ENCODE measurements at regions not wholly inside any gene's neighbourhood (a gene's known extent, or its start where the extent isn't known, plus 50 kb on each side); places are given as distances from the start of the nearest gene placed in this dataset.

- BruUV-seq (replicated peaks), result no TSS peak
- Histone ChIP-seq H4K20me1 (ENCODE audit: insufficient read depth) (no peaks in the 10 kb centered on the region), H3K4me2 (ENCODE audit: low read length) (no peak overlapping the region), H3K27ac (ENCODE audit: low read depth, low read length) (no peak overlapping the region), H3K79me2 (ENCODE audit: insufficient read depth, low read length) (no peaks in the 10 kb centered on the region), H3K9me2 (ENCODE audit: insufficient read depth) (no peaks in the 10 kb centered on the region), H2AFZ (ENCODE audit: low read depth, low read length, poor library complexity, severe bottlenecking) (no peak overlapping the region), H3K36me3 (ENCODE audit: control insufficient read depth in 1 of 2, insufficient read depth in 2 of 2, low read length in 2 of 2) (no peaks in the 10 kb centered on the region), H3K4me1 (ENCODE audit: control insufficient read depth in 1 of 2, insufficient read depth in 2 of 2, low read length in 2 of 2) (no peaks in the 10 kb centered on the region), H3K27me3 (ENCODE audit: insufficient read depth, low read length) (peaks cover 23% of the 10 kb centered on the region; the same call in 1 of the 2 replicates), H3K9me3 (ENCODE audit: control insufficient read depth in 1 of 2, insufficient read depth in 1 of 2, low read depth in 1 of 2, low read length in 2 of 2) (no peaks in the 10 kb centered on the region), H3K4me3 (replicated peaks in 1 of 2; ENCODE audit: low read depth in 1 of 2, low read length in 2 of 2) (no peak overlapping the region), H3K9ac (ENCODE audit: low read length) (no peak overlapping the region)
- DNase-seq (ENCODE audit: low read depth, low spot score) (no peak), ATAC-seq (no peak)
- intact Hi-C loops (cut with micrococcal nuclease), result no loop called here
- ChIA-PET POLR2A (no interaction called here), CTCF (no interaction called here), RAD21 (ENCODE audit: low non-redundant PET in 1 of 2, low total read pairs in 2 of 2, uncharacterized antibody in 2 of 2, unreplicated experiment in 2 of 2) (no interaction called here)
- no peak for TF ChIP-seq REST (IDR thresholded peaks at IDR 0.05; ENCODE audit: low read depth)
- TF ChIP-seq YY1 (IDR thresholded peaks at IDR 0.05; ENCODE audit: extremely low read depth, insufficient replicate concordance, low read depth, low read length), result no peak
- no peak for TF ChIP-seq RAD21 (IDR thresholded peaks at IDR 0.05; ENCODE audit: low read depth)
- TF ChIP-seq ELF1 (IDR thresholded peaks at IDR 0.05; ENCODE audit: borderline replicate concordance, low read depth), result no peak
- TF ChIP-seq CEBPB (IDR thresholded peaks at IDR 0.05; ENCODE audit: low read depth), result no peak
Measured at GRCh38 chr2:567496-567864, 109.7 kb downstream of the TMEM18 start.

All from HCT116 (cell line).